A172 (cell line): ENCODE measurements at regions not wholly inside any gene's neighbourhood (a gene's known extent, or its start where the extent isn't known, plus 50 kb on each side); places are given as distances from the start of the nearest gene placed in this dataset.
"Not testable (repeated sequence)": the region's sequence is repeated elsewhere in the genome, so short reads cannot be mapped to it uniquely, and the experiment has no call there.

Experiments used
- DNase-seq: peaks from one replicate; pipeline ENCODE4 v3.0.0-alpha.2; 2015; ENCODE audit warnings: low spot score

DNA sequence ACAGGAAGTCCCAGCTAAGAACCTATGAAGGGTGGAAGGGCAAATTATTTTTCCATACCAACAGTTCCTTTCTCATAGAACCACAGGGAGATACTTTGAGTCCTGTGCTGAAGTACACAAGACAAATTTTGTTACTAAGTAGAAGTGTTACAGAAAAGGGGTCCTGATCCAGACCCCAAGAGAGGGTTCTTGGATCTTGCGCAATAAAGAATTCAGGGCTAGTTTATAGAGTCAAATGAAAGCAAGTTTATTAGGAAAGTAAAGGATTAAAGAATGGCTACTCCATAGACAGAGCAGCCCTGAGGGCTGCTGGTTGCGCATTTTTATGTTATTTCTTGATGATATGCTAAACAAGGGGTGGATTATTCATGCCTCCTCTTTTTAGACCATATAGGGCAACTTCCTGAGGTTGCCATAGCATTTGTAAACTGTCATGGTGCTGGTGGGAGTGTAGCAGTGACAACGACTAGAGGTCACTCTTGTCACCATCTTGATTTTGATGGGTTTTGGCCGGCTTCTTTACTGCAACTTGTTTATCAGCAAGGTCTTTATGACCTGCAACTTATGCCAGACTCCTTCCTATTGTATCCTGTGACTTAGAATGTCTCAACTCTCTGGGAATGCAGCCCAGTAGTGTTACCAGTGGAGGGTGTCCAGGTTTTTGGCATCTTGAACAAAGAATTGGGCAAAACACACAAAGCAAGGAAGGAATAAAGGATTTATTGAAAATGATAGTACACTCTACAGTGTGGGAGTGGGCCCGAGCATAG lies 409.4 kb downstream of the SH2D4B start:
- no peak for DNase-seq

- no peak for DNase-seq
Observed at GRCh38 chr10:80949785-80950184, 412.1 kb downstream of the SH2D4B start.

DNA sequence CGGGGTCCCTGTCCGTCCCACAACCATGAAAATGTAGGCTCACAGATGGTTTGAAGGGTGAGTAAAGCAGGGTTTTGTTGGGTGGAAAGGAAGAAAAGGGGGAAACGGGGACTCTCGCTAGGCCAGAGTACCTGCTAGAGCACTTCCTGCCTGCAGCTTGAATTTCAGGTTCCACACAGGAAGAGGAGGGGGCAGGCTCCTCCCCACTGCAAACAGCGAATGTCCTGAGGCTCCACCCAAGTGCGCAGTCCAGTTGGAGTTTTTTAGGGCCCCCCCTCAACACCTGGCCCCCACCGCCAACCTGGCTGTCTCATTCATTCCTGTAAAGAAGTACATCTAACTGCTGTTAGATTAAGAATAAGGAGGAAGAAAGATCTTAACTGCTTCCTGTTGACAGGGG lies 414.7 kb downstream of the SH2D4B start:
- no peak for DNase-seq

- DNase-seq: no peak
Observed at GRCh38 chr10:80957161-80957560, 419.5 kb downstream of the SH2D4B start.

DNA sequence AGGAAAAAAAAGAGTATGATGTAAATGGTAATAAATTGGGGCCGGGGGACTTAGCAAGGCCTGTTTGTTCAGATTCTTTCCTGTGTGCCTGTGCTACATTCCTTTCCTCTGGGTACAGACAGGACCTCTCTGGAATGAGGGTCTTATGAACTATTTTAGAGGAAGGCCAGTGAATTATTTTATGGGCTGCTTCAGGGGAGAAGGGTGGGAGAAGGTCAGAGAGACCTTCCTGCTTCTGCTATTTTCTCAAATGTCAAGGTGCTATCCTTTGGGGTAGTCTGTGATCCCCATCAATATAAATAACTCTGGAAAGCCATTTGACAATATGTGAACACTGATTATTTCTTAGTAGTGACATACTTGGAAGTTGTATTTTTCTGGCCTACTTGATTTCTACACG lies 426.5 kb downstream of the SH2D4B start:
- no peak for DNase-seq

DNA sequence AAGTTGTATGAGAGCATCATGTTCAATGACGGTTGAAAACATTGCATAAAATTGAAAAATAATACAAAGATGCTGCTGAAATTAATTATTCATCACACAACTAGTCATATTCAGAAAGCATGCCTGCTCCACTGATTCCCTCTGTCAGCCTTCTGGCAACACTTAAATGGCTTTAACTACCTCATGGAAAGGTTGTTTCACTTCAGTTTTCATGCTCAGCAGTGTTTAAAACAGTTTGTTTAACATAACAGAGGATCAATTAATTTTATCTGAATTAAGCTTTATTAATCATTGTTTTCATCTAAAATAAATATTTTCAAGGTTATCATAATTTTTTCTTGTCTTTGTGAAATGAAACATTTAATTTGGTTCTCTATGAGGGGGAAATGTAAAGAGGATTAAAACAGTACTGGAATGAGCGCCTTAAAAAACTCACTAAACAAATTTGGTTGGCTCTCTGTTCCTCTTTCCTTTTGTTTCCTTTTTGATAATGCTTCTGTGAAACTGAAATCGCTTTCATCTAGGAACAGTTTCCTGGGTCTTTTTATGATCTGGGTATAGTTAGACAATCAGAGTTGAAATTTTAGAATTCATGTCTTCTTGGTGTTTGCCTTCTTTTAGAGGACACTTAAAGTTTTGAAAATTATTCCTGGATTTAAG lies 427.4 kb downstream of the SH2D4B start:
- no peak for DNase-seq

GRCh38 chr10:80966326-80966986 lies 428.8 kb downstream of the SH2D4B start:
- peak; percentile 6 for DNase-seq

GRCh38 chr10:80967357-80967756 lies 429.7 kb downstream of the SH2D4B start:
- not testable (repeated sequence) for DNase-seq

DNA sequence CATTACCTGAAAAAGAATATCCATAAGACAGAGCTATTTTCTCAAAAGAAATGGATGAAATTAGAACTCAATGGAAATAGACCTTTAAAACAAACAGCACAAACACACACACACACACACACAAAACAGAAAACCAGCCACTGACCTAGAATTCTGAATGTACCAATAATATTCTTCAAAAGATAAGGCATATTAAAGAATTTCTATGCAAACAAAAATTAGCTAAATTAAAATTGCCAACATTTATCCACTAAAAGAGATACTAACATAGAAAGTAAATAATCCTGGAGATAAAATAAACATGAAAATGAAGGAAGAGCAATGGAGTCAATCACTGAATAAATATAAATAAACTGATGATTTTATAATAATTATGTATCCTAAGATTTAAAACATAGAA lies 431.2 kb downstream of the SH2D4B start:
- DNase-seq: no peak

DNA sequence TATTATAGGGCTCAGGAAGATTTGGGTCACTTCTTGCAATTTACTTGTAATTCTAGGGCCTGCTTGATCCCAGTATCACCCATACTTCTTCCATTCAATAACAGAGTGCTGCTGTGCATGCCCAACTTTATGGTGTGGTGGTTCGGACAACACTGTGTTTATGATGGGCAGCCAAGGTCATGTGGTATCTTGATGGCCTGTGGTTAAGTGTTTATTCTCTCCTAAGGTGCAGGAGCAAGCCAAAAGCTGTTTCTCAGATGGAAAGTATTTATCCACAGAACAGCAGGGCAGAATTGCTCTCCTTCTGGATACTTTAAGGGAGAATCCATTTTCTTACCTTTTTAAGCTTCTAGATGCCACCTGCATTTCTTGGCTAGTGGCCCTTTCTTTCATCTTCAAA lies 433.8 kb downstream of the SH2D4B start:
- no peak for DNase-seq

DNA sequence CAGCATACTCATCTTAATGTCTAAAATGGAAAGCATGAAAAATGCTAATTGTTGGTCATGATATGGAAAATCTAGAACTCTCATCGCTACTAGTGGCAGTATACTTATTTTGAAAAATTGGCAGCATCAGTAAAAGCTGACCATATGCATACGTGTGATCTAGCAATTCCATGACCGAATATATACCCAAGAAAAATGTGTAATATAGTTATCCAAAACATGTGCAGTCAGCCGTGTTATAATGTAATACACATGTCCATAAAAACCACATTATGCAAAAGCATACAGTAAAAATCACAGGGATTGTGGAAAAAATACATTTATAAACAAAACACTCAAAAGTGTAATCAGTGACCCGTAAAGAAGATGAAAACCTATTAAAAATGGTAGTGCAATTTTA lies 439.0 kb downstream of the SH2D4B start:
- no peak for DNase-seq

GRCh38 chr10:80985102-80985501 lies 447.4 kb downstream of the SH2D4B start:
- DNase-seq: no peak

DNA sequence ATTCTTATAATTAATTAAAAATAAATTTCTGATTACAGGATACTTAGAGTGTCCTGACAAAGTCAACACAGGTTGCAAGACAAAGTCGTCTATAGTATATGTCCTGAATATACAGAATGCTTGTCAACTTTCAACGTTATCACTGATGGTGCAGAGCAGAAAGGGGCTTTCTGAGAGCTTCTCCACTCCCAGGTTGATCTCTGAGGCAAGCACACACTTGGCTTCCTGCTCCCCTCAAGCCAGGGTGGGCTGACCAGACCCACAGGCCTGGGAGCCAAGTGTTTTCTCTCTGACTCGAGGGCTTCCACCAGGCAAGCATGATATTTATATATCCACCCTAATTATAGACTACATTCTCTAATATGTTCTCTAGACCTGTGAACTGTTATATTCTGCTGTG lies 448.9 kb downstream of the SH2D4B start:
- no peak for DNase-seq

- no peak for DNase-seq
Observed at GRCh38 chr10:80988755-80989154, 451.1 kb downstream of the SH2D4B start.

- no peak for DNase-seq
Observed at GRCh38 chr10:80996615-80997193, 459.0 kb downstream of the SH2D4B start.

DNA sequence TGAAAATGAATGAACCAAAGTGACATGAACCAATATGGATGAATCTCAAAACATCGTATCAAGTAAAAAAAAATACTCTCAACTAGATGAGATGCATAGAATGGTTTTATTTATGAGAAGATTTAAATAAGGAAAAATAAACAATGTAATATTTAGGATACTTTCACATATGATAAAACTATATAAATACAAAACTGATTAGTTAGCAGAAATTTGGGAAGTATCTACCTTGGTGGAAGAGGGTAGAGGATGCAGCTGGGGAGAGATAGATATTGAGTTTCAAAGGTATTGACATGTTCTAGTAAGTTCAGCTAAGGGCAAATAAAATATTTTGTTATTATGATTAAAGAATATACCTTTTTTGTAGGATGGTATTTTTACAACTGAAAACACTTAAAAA lies 463.1 kb downstream of the SH2D4B start:
- DNase-seq: no peak

GRCh38 chr10:81002382-81002781 lies 464.7 kb downstream of the SH2D4B start:
- no peak for DNase-seq

GRCh38 chr10:81007872-81008271 lies 470.2 kb downstream of the SH2D4B start:
- no peak for DNase-seq

- DNase-seq: no peak
Observed at GRCh38 chr10:81008726-81009125, 471.0 kb downstream of the SH2D4B start.

DNA sequence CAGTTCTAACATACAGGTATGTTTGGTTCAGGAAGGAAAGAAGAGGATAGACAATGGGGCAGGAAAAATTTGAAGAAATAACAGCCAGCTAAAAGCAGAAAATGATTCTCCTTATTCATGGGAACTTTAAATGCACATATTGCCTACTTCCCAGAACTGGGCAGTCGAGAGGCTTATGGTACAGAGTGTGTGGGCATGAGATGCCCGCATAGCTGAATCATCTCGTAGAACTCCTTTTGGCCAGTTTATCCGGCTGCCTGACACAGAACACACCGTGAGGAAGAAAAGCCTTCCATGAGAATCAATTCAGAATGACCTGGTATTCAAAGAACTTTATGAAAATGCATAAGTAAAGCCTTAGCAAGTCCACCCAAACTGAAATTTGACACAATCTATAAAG lies 471.6 kb downstream of the SH2D4B start:
- DNase-seq: no peak

DNA sequence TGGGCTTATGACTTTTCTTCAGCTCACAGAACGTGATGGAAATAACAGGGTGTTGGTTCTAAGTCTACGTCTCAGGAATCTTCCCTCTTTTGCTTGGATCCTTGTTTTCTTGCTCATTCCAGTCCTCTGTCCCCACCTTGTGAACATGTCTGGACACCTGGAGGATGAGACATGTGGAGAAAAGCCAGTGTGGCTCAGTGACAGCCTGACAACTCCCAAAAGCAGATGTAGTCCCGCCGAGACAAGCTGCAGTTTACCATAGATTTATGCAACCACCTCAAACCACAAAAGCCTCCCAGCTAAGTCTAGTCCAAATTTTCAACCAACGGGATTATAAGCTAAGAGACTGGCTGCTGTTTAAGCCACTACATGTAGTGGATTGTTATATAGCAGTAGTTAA lies 476.1 kb downstream of the SH2D4B start:
- no peak for DNase-seq

GRCh38 chr10:81019029-81019890 lies 481.6 kb downstream of the SH2D4B start:
- peak; percentile 57 for DNase-seq
